ENCODE measurements at regions not wholly inside any gene's neighbourhood (a gene's known extent, or its start where the extent isn't known, plus 50 kb on each side); places are given as distances from the start of the nearest gene placed in this dataset.

- Histone ChIP-seq H3K9me3 (no peaks in the 10 kb centered on the region), H3K36me3 (no peaks in the 10 kb centered on the region), H3K27me3 (no peaks in the 10 kb centered on the region), H3K27ac (no peak overlapping the region), H3K4me1 (no peaks in the 10 kb centered on the region), H3K4me3 (no peak overlapping the region)
- DNase-seq (ENCODE audit: low spot score) = no peak
- TF ChIP-seq, protein P1, sequence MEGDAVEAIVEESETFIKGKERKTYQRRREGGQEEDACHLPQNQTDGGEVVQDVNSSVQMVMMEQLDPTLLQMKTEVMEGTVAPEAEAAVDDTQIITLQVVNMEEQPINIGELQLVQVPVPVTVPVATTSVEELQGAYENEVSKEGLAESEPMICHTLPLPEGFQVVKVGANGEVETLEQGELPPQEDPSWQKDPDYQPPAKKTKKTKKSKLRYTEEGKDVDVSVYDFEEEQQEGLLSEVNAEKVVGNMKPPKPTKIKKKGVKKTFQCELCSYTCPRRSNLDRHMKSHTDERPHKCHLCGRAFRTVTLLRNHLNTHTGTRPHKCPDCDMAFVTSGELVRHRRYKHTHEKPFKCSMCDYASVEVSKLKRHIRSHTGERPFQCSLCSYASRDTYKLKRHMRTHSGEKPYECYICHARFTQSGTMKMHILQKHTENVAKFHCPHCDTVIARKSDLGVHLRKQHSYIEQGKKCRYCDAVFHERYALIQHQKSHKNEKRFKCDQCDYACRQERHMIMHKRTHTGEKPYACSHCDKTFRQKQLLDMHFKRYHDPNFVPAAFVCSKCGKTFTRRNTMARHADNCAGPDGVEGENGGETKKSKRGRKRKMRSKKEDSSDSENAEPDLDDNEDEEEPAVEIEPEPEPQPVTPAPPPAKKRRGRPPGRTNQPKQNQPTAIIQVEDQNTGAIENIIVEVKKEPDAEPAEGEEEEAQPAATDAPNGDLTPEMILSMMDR (IDR thresholded peaks at IDR 0.05) = no peak
Measured at GRCh38 chr1:238111516-238111915, 220.8 kb upstream of the ZP4 start.

GRCh38 chr1:238111081-238111480 lies 220.4 kb upstream of the ZP4 start:
- DNase-seq (ENCODE audit: low spot score) = no peak

DNA sequence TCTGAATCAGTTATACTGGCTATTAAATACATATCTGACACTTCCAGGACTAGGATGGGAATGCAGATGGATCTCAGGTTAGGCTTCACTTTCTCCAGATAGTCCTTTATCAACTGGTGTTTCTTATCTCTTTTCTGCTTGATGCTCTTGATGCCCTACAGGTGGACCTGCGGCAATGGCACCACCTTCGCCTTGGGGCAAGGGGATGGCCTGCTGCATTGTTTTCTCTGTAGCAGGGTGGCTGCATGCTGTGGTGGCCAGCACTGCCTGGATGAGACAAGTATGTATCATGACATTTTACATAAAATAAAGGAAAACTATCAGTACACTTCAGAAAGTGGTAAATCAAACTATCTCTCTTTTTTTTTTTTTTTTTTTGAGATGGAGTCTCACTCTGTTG lies 217.7 kb upstream of the ZP4 start:
- H3K4me3 ChIP-seq = no peak overlapping the region
- no peaks in the 10 kb centered on the region for H3K4me1 ChIP-seq
- H3K9me3 ChIP-seq = no peaks in the 10 kb centered on the region
- TF ChIP-seq, protein P1 (IDR thresholded peaks at IDR 0.05) = no peak
- H3K36me3 ChIP-seq = no peaks in the 10 kb centered on the region
- no peak for DNase-seq (ENCODE audit: low spot score)
- H3K27ac ChIP-seq = no peak overlapping the region
- H3K27me3 ChIP-seq = no peaks in the 10 kb centered on the region

More at GRCh38 chr1:238111081-238111480, 220.4 kb upstream of the ZP4 start:
- Histone ChIP-seq H3K27me3 (no peaks in the 10 kb centered on the region), H3K4me1 (no peaks in the 10 kb centered on the region), H3K9me3 (no peaks in the 10 kb centered on the region), H3K27ac (no peak overlapping the region), H3K4me3 (no peak overlapping the region), H3K36me3 (no peaks in the 10 kb centered on the region)
- TF ChIP-seq, protein P1 (IDR thresholded peaks at IDR 0.05) = no peak

GRCh38 chr1:238107322-238107721 lies 216.6 kb upstream of the ZP4 start:
- Histone ChIP-seq H3K27me3 (no peaks in the 10 kb centered on the region), H3K27ac (no peak overlapping the region), H3K4me3 (no peak overlapping the region), H3K4me1 (no peaks in the 10 kb centered on the region), H3K9me3 (no peaks in the 10 kb centered on the region), H3K36me3 (no peaks in the 10 kb centered on the region)
- no peak for DNase-seq (ENCODE audit: low spot score)
- TF ChIP-seq, protein P1 (IDR thresholded peaks at IDR 0.05) = no peak

DNA sequence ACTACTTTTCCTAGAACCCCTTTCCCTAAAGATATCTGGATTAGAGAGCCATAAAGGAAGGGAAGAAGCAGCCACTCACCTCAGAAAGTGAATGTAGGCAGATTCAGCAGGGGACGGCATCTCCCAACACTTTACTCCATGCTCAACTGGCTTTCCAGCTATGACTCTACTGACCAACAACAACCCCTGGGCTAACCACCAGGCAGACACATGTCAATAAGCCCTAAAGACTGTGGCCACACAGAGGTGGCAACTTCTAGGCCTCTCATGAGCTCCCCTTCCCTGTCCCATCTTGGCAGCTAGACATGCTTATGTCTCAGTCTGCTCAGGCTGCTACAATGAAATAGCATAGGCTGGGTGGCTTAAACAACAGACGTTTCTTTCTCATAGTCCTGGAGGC lies 214.0 kb upstream of the ZP4 start:
- Histone ChIP-seq H3K4me3 (no peak overlapping the region), H3K27ac (no peak overlapping the region), H3K9me3 (no peaks in the 10 kb centered on the region), H3K27me3 (no peaks in the 10 kb centered on the region), H3K4me1 (no peaks in the 10 kb centered on the region), H3K36me3 (no peaks in the 10 kb centered on the region)
- TF ChIP-seq, protein P1 (IDR thresholded peaks at IDR 0.05) = no peak
- no peak for DNase-seq (ENCODE audit: low spot score)

DNA sequence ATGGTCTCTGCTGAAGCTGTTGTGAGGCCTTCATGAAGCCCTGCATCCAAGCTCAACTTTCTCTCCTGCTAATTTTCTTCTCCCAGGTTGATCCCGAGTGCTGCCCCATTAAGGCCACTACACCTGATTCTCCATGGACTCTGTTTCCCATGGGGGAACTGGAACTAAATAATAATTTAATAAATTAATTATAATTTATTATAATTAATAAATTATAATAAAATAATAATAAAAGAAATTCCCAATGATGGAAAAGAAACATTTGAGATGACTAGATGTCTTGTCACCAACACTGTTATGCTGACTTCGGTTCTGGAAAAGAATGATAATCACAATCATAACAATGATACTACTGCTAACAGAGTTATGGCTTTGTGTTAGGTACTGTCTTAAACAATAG lies 211.2 kb upstream of the ZP4 start:
- no peaks in the 10 kb centered on the region for H3K9me3 ChIP-seq
- H3K36me3 ChIP-seq = no peaks in the 10 kb centered on the region
- no peak overlapping the region for H3K27ac ChIP-seq
- TF ChIP-seq, protein P1 (IDR thresholded peaks at IDR 0.05) = no peak
- no peak for DNase-seq (ENCODE audit: low spot score)
- H3K4me1 ChIP-seq = no peaks in the 10 kb centered on the region
- H3K4me3 ChIP-seq = no peak overlapping the region
- H3K27me3 ChIP-seq = no peaks in the 10 kb centered on the region
